CD14-positive monocyte (primary cell): ENCODE measurements at regions not wholly inside any gene's neighbourhood (a gene's known extent, or its start where the extent isn't known, plus 50 kb on each side); places are given as distances from the start of the nearest gene placed in this dataset.

Experiments
- DNase-seq, 3 donors: peaks; one replicate each; pipeline ENCODE4 v3.0.0-alpha.2; 2011 to 2022
- H2AFZ ChIP-seq: 2 replicates; pipeline ENCODE4 v1.6.0; 2012; ENCODE audit warnings: mild to moderate bottlenecking, low read depth, low read length, inconsistent platforms; ENCODE audit not compliant: insufficient read depth, poor library complexity, severe bottlenecking
- H3K27ac ChIP-seq, 2 donors: 1 replicate in 1 of 2; 2 replicates in 1 of 2; pipeline ENCODE4 v1.5.1; 2012 to 2013; ENCODE audit warnings: low read length in 2 of 2, control low read depth in 1 of 2, inconsistent platforms in 1 of 2, low read depth in 1 of 2, mild to moderate bottlenecking in 1 of 2
- H3K27me3 ChIP-seq, 2 donors: one replicate each; pipeline versions ENCODE4 v1.6.0 to v1.6.1; 2011 to 2013; ENCODE audit warnings: low read length in 2 of 2; ENCODE audit not compliant: control insufficient read depth in 2 of 2, insufficient read depth in 2 of 2
- H3K36me3 ChIP-seq, 2 donors: replicated peaks in 1 of 2; 1 replicate in 1 of 2; 2 replicates in 1 of 2; pipeline versions ENCODE4 v1.5.1 to v1.6.1; 2012 to 2013; ENCODE audit warnings: low read length in 2 of 2, control low read depth in 1 of 2, inconsistent platforms in 1 of 2, mild to moderate bottlenecking in 1 of 2; ENCODE audit not compliant: insufficient read depth in 2 of 2, control insufficient read depth in 1 of 2
- H3K4me1 ChIP-seq, 2 donors: 1 replicate in 1 of 2; 2 replicates in 1 of 2; pipeline versions ENCODE4 v1.5.1 to v1.6.1; 2012 to 2013; ENCODE audit warnings: low read length in 2 of 2, control low read depth in 1 of 2, inconsistent platforms in 1 of 2, mild to moderate bottlenecking in 1 of 2, moderate library complexity in 1 of 2; ENCODE audit not compliant: insufficient read depth in 2 of 2, control insufficient read depth in 1 of 2
- H3K4me2 ChIP-seq: replicated peaks from 2 replicates; pipeline ENCODE3; 2012; ENCODE audit warnings: low read length, moderate library complexity, mild to moderate bottlenecking; ENCODE audit not compliant: poor library complexity, severe bottlenecking; ENCODE audit errors: extremely low read depth
- H3K4me3 ChIP-seq, 3 experiments: fragments of 200-600 bp in 1 of 3; sonication (generic) in 1 of 3; replicated peaks in 1 of 3; 1 replicate in 2 of 3; 2 replicates in 1 of 3; pipeline ENCODE4 v1.5.1; 2011 to 2013; ENCODE audit warnings: low read length in 3 of 3, mild to moderate bottlenecking in 3 of 3, control low read depth in 2 of 3, low read depth in 2 of 3, inconsistent platforms in 1 of 3, moderate library complexity in 1 of 3
- H3K79me2 ChIP-seq: 2 replicates; pipeline ENCODE4 v1.6.0; 2012; ENCODE audit warnings: mild to moderate bottlenecking, control low read depth, inconsistent platforms, low read length, moderate library complexity; ENCODE audit not compliant: insufficient read depth
- H3K9ac ChIP-seq: 2 replicates; pipeline ENCODE4 v1.6.0; 2017; ENCODE audit warnings: low read length, mild to moderate bottlenecking; ENCODE audit not compliant: insufficient read depth, poor library complexity, severe bottlenecking
- H3K9me3 ChIP-seq, 2 donors: replicated peaks in 1 of 2; 1 replicate in 1 of 2; 2 replicates in 1 of 2; pipeline versions ENCODE4 v1.5.1 to v1.6.1; 2012 to 2013; ENCODE audit warnings: low read length in 2 of 2, control low read depth in 1 of 2; ENCODE audit not compliant: control insufficient read depth in 1 of 2, insufficient read depth in 1 of 2
- H4K20me1 ChIP-seq: 2 replicates; pipeline ENCODE4 v1.6.0; 2012; ENCODE audit warnings: mild to moderate bottlenecking, low read length, control low read depth, moderate library complexity; ENCODE audit not compliant: insufficient read depth
- H3K27ac Mint-ChIP-seq, 7 donors: one replicate each; pipeline ENCODE4 v1.8.0; 2020; ENCODE audit warnings: mild to moderate bottlenecking in 7 of 7, mixed read lengths in 7 of 7, moderate library complexity in 6 of 7, inconsistent platforms in 2 of 7
- H3K27me3 Mint-ChIP-seq, 3 donors: one replicate each; pipeline ENCODE4 v1.8.0; 2021 to 2022; ENCODE audit warnings: low read depth in 3 of 3, mild to moderate bottlenecking in 3 of 3, mixed read lengths in 3 of 3, moderate library complexity in 3 of 3, inconsistent platforms in 1 of 3
- H3K36me3 Mint-ChIP-seq, 2 donors: one replicate each; pipeline ENCODE4 v1.8.0; 2020; ENCODE audit warnings: mixed read lengths in 2 of 2, inconsistent platforms in 1 of 2, mild to moderate bottlenecking in 1 of 2
- H3K4me1 Mint-ChIP-seq: one replicate; pipeline ENCODE4 v1.8.0; 2020; ENCODE audit warnings: mild to moderate bottlenecking, mixed read lengths
- H3K4me3 Mint-ChIP-seq, 2 donors: one replicate each; pipeline ENCODE4 v1.8.0; 2020; ENCODE audit warnings: mild to moderate bottlenecking in 2 of 2, mixed read lengths in 2 of 2, moderate library complexity in 1 of 2
- H3K9me3 Mint-ChIP-seq, 7 donors: one replicate each; pipeline ENCODE4 v1.8.0; 2020 to 2022; ENCODE audit warnings: mixed read lengths in 7 of 7, mild to moderate bottlenecking in 6 of 7, moderate library complexity in 6 of 7, inconsistent platforms in 2 of 7
- CTCF ChIP-seq: fragments of 200-600 bp; IDR thresholded peaks from one replicate; pipeline ENCODE4 v1.8.0; 2022; ENCODE audit warnings: antibody characterized with exemption, mild to moderate bottlenecking
- WGBS: methylation state at CpG from one replicate; pipeline ENCODE4 v1.1.5; 2013; ENCODE audit warnings: missing lambda C conversion rate; ENCODE audit not compliant: insufficient coverage; 5-methylcytosine and 5-hydroxymethylcytosine counted together
- intact Hi-C, 2 donors: fragments of 100-400 bp; cut with micrococcal nuclease; formaldehyde crosslinking; loops; one replicate each; pipeline versions ENCODE4 v1.15.0 to v1.15.1; 2023

GRCh38 chrX:150035531-150035930, 97.2 kb upstream of the EOLA2 start:
- H3K9ac ChIP-seq = no peak overlapping the region
- H3K9me3 Mint-ChIP-seq = peaks cover 0 to 6% (median 3%) of the 10 kb centered on the region in 7 donors
- H3K27ac Mint-ChIP-seq = no peak overlapping the region

GRCh38 chrX:150036181-150036580, 97.9 kb upstream of the EOLA2 start:
- peaks cover 0 to 2% of the 10 kb centered on the region in 2 donors for H3K4me1 ChIP-seq
- H3K4me3 ChIP-seq = no peak overlapping the region
- no peaks in the 10 kb centered on the region for H3K27me3 Mint-ChIP-seq
- H3K9me3 ChIP-seq = no peaks in the 10 kb centered on the region
- no peak overlapping the region for H3K27ac ChIP-seq
- no CpG with 5 or more reads among the region's 2 CpGs for WGBS
- peaks cover 0 to 6% (median 3%) of the 10 kb centered on the region in 7 donors for H3K9me3 Mint-ChIP-seq
- H3K79me2 ChIP-seq = no peaks in the 10 kb centered on the region
- H4K20me1 ChIP-seq = no peaks in the 10 kb centered on the region
- H3K27me3 ChIP-seq = no peaks in the 10 kb centered on the region
- no peak for DNase-seq
- H2AFZ ChIP-seq = no peak overlapping the region
- no peak for TF ChIP-seq CTCF
- no peak overlapping the region for H3K27ac Mint-ChIP-seq
- H3K4me3 Mint-ChIP-seq = no peak overlapping the region
- H3K36me3 ChIP-seq = no peaks in the 10 kb centered on the region
- H3K36me3 Mint-ChIP-seq = no peaks in the 10 kb centered on the region
- peaks cover 9% of the 10 kb centered on the region for H3K4me1 Mint-ChIP-seq
- no peak overlapping the region for H3K4me2 ChIP-seq
- intact Hi-C loops = no loop called here
- H3K9ac ChIP-seq = no peak overlapping the region

More at GRCh38 chrX:150035531-150035930, 97.2 kb upstream of the EOLA2 start:
- Mint-ChIP-seq H3K4me1 (peaks cover 9% of the 10 kb centered on the region), H3K4me3 (no peak overlapping the region), H3K27me3 (no peaks in the 10 kb centered on the region), H3K36me3 (no peaks in the 10 kb centered on the region)
- Histone ChIP-seq H3K27ac (no peak overlapping the region), H3K4me3 (no peak overlapping the region), H4K20me1 (no peaks in the 10 kb centered on the region), H3K4me2 (no peak overlapping the region), H2AFZ (no peak overlapping the region), H3K79me2 (no peaks in the 10 kb centered on the region), H3K9me3 (no peaks in the 10 kb centered on the region), H3K27me3 (no peaks in the 10 kb centered on the region), H3K36me3 (no peaks in the 10 kb centered on the region), H3K4me1 (peaks cover 0 to 2% of the 10 kb centered on the region in 2 donors)
- no peak for TF ChIP-seq CTCF
- intact Hi-C loops = no loop called here
- WGBS = no CpG with 5 or more reads among the region's 2 CpGs
- DNase-seq = no peak
